Spleen (tissue), 7 donors: ENCODE measurements at regions not wholly inside any gene's neighbourhood (a gene's known extent, or its start where the extent isn't known, plus 50 kb on each side); places are given as distances from the start of the nearest gene placed in this dataset.

Experiments used
- CTCF ChIP-seq, 11 experiments: fragments of 200-600 bp in 7 of 11; fragments of 450-650 bp in 4 of 11; sonication (generic) in 4 of 11; IDR thresholded peaks in 8 of 11; conservative IDR thresholded peaks in 3 of 11; 1 replicate in 7 of 11; 2 replicates in 4 of 11; pipeline versions ENCODE4 v1.4.0 to v1.8.0; 2016 to 2021; ENCODE audit warnings: antibody characterized with exemption in 11 of 11, inconsistent platforms in 4 of 11, mild to moderate bottlenecking in 1 of 11
- POLR2A ChIP-seq, 3 donors: fragments of 450-650 bp; IDR thresholded peaks; one replicate each; pipeline ENCODE4 v1.5.1; 2017; ENCODE audit warnings: antibody characterized with exemption in 3 of 3, mild to moderate bottlenecking in 1 of 3
- POLR2AphosphoS5 ChIP-seq, 3 donors: sonication (generic); formaldehyde crosslinking; IDR thresholded peaks; one replicate each; pipeline ENCODE4 v1.5.1; 2017; ENCODE audit warnings: antibody characterized with exemption in 3 of 3
- donor health status: DM: no; HTN: no; CAD: no; lungs with moderate emphysema.
- donor health status: DM: no; HTN: no; CAD: no.
- donor health status: DM: no; HTN: no; CAD: no.

GRCh38 chr20:23287354-23288190, 63.0 kb upstream of the NXT1 start:
- no peak for TF ChIP-seq CTCF (IDR thresholded peaks at IDR 0.05 in 8 of 11, conservative IDR thresholded peaks at IDR 0.05 in 3 of 11)
- TF ChIP-seq POLR2AphosphoS5 (IDR thresholded peaks at IDR 0.05), result no peak
- no peak for TF ChIP-seq POLR2A (IDR thresholded peaks at IDR 0.05)
